WTC11 (cell line): ENCODE measurements at regions not wholly inside any gene's neighbourhood (a gene's known extent, or its start where the extent isn't known, plus 50 kb on each side); places are given as distances from the start of the nearest gene placed in this dataset.

ENCODE experiments used
- ARID4B ChIP-seq: sonication (generic); formaldehyde crosslinking; IDR thresholded peaks from 2 replicates; pipeline ENCODE4 v1.8.0; 2023; ENCODE audit warnings: missing genetic modification reagents, mild to moderate bottlenecking, borderline replicate concordance
- ATF2 ChIP-seq: sonication (generic); formaldehyde crosslinking; IDR thresholded peaks from 2 replicates; pipeline ENCODE4 v1.8.1; 2022; ENCODE audit warnings: low read depth, missing genetic modification reagents, borderline replicate concordance
- ATF3 ChIP-seq: sonication (generic); formaldehyde crosslinking; conservative IDR thresholded peaks from 2 replicates; pipeline ENCODE4 v1.8.1; 2022; ENCODE audit warnings: mild to moderate bottlenecking, missing genetic modification reagents
- CREB1 ChIP-seq: sonication (generic); formaldehyde crosslinking; IDR thresholded peaks from 2 replicates; pipeline ENCODE4 v1.8.0; 2023; ENCODE audit warnings: mild to moderate bottlenecking, missing genetic modification reagents
- CTCF ChIP-seq: fragments of 200-600 bp; IDR thresholded peaks from 2 replicates; pipeline ENCODE4 v1.8.0; 2022; ENCODE audit warnings: antibody characterized with exemption
- EMX1 ChIP-seq: fragments of 250-450 bp; sonication (Bioruptor Pico); IDR thresholded peaks from 2 replicates; pipeline ENCODE4 v1.8.0; 2021; ENCODE audit warnings: mild to moderate bottlenecking
- HMGXB4 ChIP-seq: sonication (generic); formaldehyde crosslinking; IDR thresholded peaks from 2 replicates; pipeline ENCODE4 v1.8.1; 2023; ENCODE audit warnings: mild to moderate bottlenecking, moderate library complexity, missing genetic modification reagents
- MAX ChIP-seq: sonication (generic); formaldehyde crosslinking; IDR thresholded peaks from 2 replicates; pipeline ENCODE4 v1.8.0; 2022; ENCODE audit warnings: mild to moderate bottlenecking, missing genetic modification reagents
- NR1H2 ChIP-seq: sonication (generic); formaldehyde crosslinking; IDR thresholded peaks from 2 replicates; pipeline ENCODE4 v1.9.0; 2021; ENCODE audit warnings: mild to moderate bottlenecking, moderate library complexity, missing genetic modification reagents
- SOX15 ChIP-seq: fragments of 250-450 bp; sonication (Bioruptor Pico); IDR thresholded peaks from 2 replicates; pipeline ENCODE4 v1.9.0; 2021; ENCODE audit warnings: mild to moderate bottlenecking
- SP1 ChIP-seq: sonication (generic); formaldehyde crosslinking; conservative IDR thresholded peaks from 2 replicates; pipeline ENCODE4 v1.8.1; 2022; ENCODE audit warnings: missing genetic modification reagents
- TCF7 ChIP-seq: sonication (generic); formaldehyde crosslinking; IDR thresholded peaks from 2 replicates; pipeline ENCODE4 v1.8.0; 2022; ENCODE audit warnings: mild to moderate bottlenecking, low read depth, missing genetic modification reagents, moderate library complexity
- ZNF232 ChIP-seq: sonication (generic); formaldehyde crosslinking; IDR thresholded peaks from 2 replicates; pipeline ENCODE4 v1.8.0; 2022; ENCODE audit warnings: mild to moderate bottlenecking, missing genetic modification reagents

- no peak for TF ChIP-seq CTCF
- no peak for TF ChIP-seq TCF7
- TF ChIP-seq MAX (CRISPR knock-in tag) = no peak
- no peak for TF ChIP-seq NR1H2 (CRISPR knock-in tag)
- no peak for TF ChIP-seq ATF2 (CRISPR knock-in tag)
- TF ChIP-seq ZNF232 (CRISPR knock-in tag) = no peak
- TF ChIP-seq CREB1 (CRISPR knock-in tag) = no peak
- TF ChIP-seq ATF3 (CRISPR knock-in tag) = no peak
- no peak for TF ChIP-seq EMX1 (CRISPR knock-in tag)
- TF ChIP-seq SOX15 (CRISPR knock-in tag) = no peak
- no peak for TF ChIP-seq SP1
- TF ChIP-seq ARID4B (CRISPR knock-in tag) = no peak
- no peak for TF ChIP-seq HMGXB4 (CRISPR knock-in tag)
Observed at GRCh38 chr6:20028562-20028961, 183.7 kb downstream of the MBOAT1 start.
